HepG2 (cell line): ENCODE measurements at regions not wholly inside any gene's neighbourhood (a gene's known extent, or its start where the extent isn't known, plus 50 kb on each side); places are given as distances from the start of the nearest gene placed in this dataset.
"Not testable (repeated sequence)": the region's sequence is repeated elsewhere in the genome, so short reads cannot be mapped to it uniquely, and the experiment has no call there.

ENCODE experiments used
- ATF1 ChIP-seq: IDR thresholded peaks from 2 replicates; pipeline ENCODE4 v1.6.1; 2016; ENCODE audit warnings: mild to moderate bottlenecking, control low read depth
- FOXM1 ChIP-seq: sonication (generic); formaldehyde crosslinking; IDR thresholded peaks from 2 replicates; pipeline ENCODE4 v1.5.0; 2020; ENCODE audit warnings: missing genetic modification reagents
- GLI4 ChIP-seq: sonication (generic); formaldehyde crosslinking; IDR thresholded peaks from 2 replicates; pipeline ENCODE4 v1.5.1; 2020; ENCODE audit warnings: missing genetic modification reagents, mild to moderate bottlenecking, moderate library complexity, borderline replicate concordance
- PAX8 ChIP-seq: sonication (generic); formaldehyde crosslinking; IDR thresholded peaks from 2 replicates; pipeline ENCODE4 v1.8.0; 2022; ENCODE audit warnings: mild to moderate bottlenecking, missing genetic modification reagents, borderline replicate concordance
- PHF20 ChIP-seq: sonication (generic); formaldehyde crosslinking; IDR thresholded peaks from 2 replicates; pipeline ENCODE4 v1.5.0; 2020; ENCODE audit warnings: mild to moderate bottlenecking, missing genetic modification reagents
- POLR2A ChIP-seq, 2 experiments: IDR thresholded peaks; 2 replicates each; pipeline ENCODE4 v1.6.1; 2011; ENCODE audit warnings: low read depth in 2 of 2, low read length in 2 of 2, mild to moderate bottlenecking in 1 of 2, moderate library complexity in 1 of 2; ENCODE audit not compliant: insufficient read depth in 1 of 2
- SNRNP70 ChIP-seq: fragments of 200-400 bp; formaldehyde crosslinking; IDR thresholded peaks from 2 replicates; pipeline ENCODE4 v1.6.1; 2017; ENCODE audit warnings: mild to moderate bottlenecking, low read depth, low read length, moderate library complexity
- ZNF329 ChIP-seq: sonication (generic); formaldehyde crosslinking; IDR thresholded peaks from 2 replicates; pipeline ENCODE4 v1.9.0; 2021; ENCODE audit warnings: low read depth, mild to moderate bottlenecking, missing genetic modification reagents

GRCh38 chr11:126143491-126143890 lies 68.0 kb downstream of the RPUSD4 start:
- TF ChIP-seq ZNF329 (CRISPR knock-in tag); ATF1 (CRISPR knock-in tag); PAX8 (CRISPR knock-in tag); POLR2A (IDR thresholded peaks at IDR 0.05; ENCODE audit: insufficient read depth in 1 of 2, low read depth in 2 of 2, low read length in 2 of 2); GLI4 (CRISPR knock-in tag); PHF20; SNRNP70; FOXM1: not testable (repeated sequence)
